Smooth muscle cell (in vitro differentiated cells): ENCODE measurements at regions not wholly inside any gene's neighbourhood (a gene's known extent, or its start where the extent isn't known, plus 50 kb on each side); places are given as distances from the start of the nearest gene placed in this dataset.

Experiments
- DNase-seq: peaks from one replicate; lab custom pipeline; 2025; ENCODE audit not compliant: unreplicated experiment; lab: John Stamatoyannopoulos, UW
- H2AFZ ChIP-seq: fragments of 200-600 bp; sonication (generic); 2 replicates; pipeline ENCODE4 v1.6.0; 2016; ENCODE audit warnings: antibody characterized with exemption, low read depth, mild to moderate bottlenecking
- H3F3A ChIP-seq: fragments of 200-600 bp; sonication (generic); 2 replicates; pipeline ENCODE4 v1.6.0; 2017; ENCODE audit warnings: antibody characterized with exemption, low read depth
- H3K27ac ChIP-seq: fragments of 200-600 bp; sonication (generic); 2 replicates; pipeline ENCODE4 v1.5.1; 2016; ENCODE audit warnings: low read depth, mild to moderate bottlenecking
- H3K27me3 ChIP-seq: fragments of 200-600 bp; sonication (generic); 2 replicates; pipeline ENCODE4 v1.6.1; 2016; ENCODE audit warnings: low read depth, mild to moderate bottlenecking
- H3K36me3 ChIP-seq: fragments of 200-600 bp; sonication (generic); 2 replicates; pipeline ENCODE4 v1.5.1; 2016; ENCODE audit warnings: low read depth
- H3K4me1 ChIP-seq: fragments of 200-600 bp; sonication (generic); 2 replicates; pipeline ENCODE4 v1.5.1; 2016; ENCODE audit warnings: low read depth
- H3K4me2 ChIP-seq: fragments of 200-600 bp; sonication (generic); 2 replicates; pipeline ENCODE4 v1.6.0; 2016; ENCODE audit warnings: mild to moderate bottlenecking
- H3K4me3 ChIP-seq: fragments of 200-600 bp; sonication (generic); 2 replicates; pipeline ENCODE4 v1.5.1; 2016; ENCODE audit warnings: mild to moderate bottlenecking
- H3K79me2 ChIP-seq: fragments of 200-600 bp; sonication (generic); 2 replicates; pipeline ENCODE4 v1.6.0; 2016; ENCODE audit warnings: low read depth, mild to moderate bottlenecking
- H3K9ac ChIP-seq: fragments of 200-600 bp; sonication (generic); 2 replicates; pipeline ENCODE4 v1.6.0; 2016; ENCODE audit warnings: low read depth
- H3K9me3 ChIP-seq: fragments of 200-600 bp; sonication (generic); replicated peaks from 2 replicates; pipeline ENCODE4 v1.5.1; 2016; ENCODE audit warnings: low read depth
- H4K20me1 ChIP-seq: fragments of 200-600 bp; sonication (generic); 2 replicates; pipeline ENCODE4 v1.6.0; 2016; ENCODE audit warnings: low read depth
- CTCF ChIP-seq: fragments of 200-600 bp; sonication (generic); IDR thresholded peaks from 2 replicates; pipeline ENCODE4 v1.5.1; 2017; ENCODE audit warnings: borderline replicate concordance, mild to moderate bottlenecking, antibody characterized with exemption; ENCODE audit not compliant: insufficient read depth, poor library complexity, severe bottlenecking
- WGBS: methylation state at CpG from one replicate; pipeline ENCODE4 v1.1.7; 2016; ENCODE audit warnings: low lambda C conversion rate; 5-methylcytosine and 5-hydroxymethylcytosine counted together

DNA sequence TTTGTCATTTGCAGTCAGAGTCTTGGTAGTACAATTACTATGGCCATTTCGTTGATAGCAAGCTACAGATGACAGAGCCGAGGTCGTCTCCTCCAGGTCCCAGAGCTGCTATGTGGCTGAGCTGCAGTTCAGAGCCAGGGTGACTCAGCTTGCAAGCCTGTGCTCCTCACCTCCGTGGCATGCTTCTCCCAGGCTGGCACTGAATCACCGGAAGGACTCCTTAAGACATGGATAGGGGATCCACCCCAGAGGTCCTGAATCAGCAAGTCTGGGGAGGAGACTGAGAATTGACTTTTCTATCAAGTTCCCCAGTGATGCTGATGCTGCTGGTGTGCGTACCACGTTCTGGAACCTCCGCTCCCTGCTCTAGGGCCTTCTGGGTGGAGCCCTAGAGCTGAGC, 291.2 kb downstream of the CDH26 start:
- no peak for TF ChIP-seq CTCF

DNA sequence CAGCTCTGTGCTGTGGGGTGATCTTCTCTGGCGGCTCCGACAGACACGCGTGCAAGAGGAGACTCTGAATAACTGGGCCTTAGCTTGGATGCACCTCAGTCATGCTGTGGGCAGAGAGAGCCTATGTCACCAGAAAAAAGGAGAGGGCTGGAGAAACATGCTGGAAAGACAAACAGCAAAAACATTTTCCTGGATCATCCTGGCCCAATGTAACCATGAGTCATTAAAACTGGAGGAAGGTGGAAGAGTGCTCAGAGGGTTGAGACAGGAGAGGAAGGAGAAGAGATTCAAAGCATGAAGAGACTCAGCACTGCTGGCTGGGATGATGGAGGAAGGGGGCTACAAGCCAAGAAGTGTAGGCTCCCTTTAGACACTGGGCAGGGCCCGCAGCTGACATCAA, 292.0 kb downstream of the CDH26 start:
- Histone ChIP-seq H4K20me1 (no peaks in the 10 kb centered on the region), H3K9ac (no peak overlapping the region), H3K27ac (no peak overlapping the region), H3K9me3 (no peaks in the 10 kb centered on the region), H3K27me3 (no peaks in the 10 kb centered on the region), H2AFZ (no peak overlapping the region), H3K4me3 (no peak overlapping the region), H3K36me3 (no peaks in the 10 kb centered on the region), H3F3A (no peaks in the 10 kb centered on the region), H3K79me2 (no peaks in the 10 kb centered on the region), H3K4me2 (no peak overlapping the region), H3K4me1 (no peaks in the 10 kb centered on the region)
- TF ChIP-seq CTCF: no peak
- 97% methylated on average over 5 of the region's 5 CpGs for WGBS
- no peak for DNase-seq

More for the DNA sequence above, 291.2 kb downstream of the CDH26 start:
- Histone ChIP-seq H3K9me3 (no peaks in the 10 kb centered on the region), H4K20me1 (no peaks in the 10 kb centered on the region), H3F3A (no peaks in the 10 kb centered on the region), H3K27me3 (no peaks in the 10 kb centered on the region), H3K36me3 (no peaks in the 10 kb centered on the region), H2AFZ (no peak overlapping the region), H3K27ac (peak overlapping the region; percentile 68), H3K79me2 (no peaks in the 10 kb centered on the region), H3K9ac (no peak overlapping the region), H3K4me2 (no peak overlapping the region), H3K4me3 (no peak overlapping the region), H3K4me1 (no peaks in the 10 kb centered on the region)
- no peak for DNase-seq
- WGBS: 40% methylated on average over 8 of the region's 8 CpGs

- no peak overlapping the region for H3K9ac ChIP-seq
- no peak overlapping the region for H3K4me2 ChIP-seq
- H3K9me3 ChIP-seq: no peaks in the 10 kb centered on the region
- H4K20me1 ChIP-seq: no peaks in the 10 kb centered on the region
- no peak for TF ChIP-seq CTCF
- H3K4me3 ChIP-seq: no peak overlapping the region
- peaks cover 10% of the 10 kb centered on the region for H3K27me3 ChIP-seq
- no peak overlapping the region for H3K27ac ChIP-seq
- H3K79me2 ChIP-seq: no peaks in the 10 kb centered on the region
- H3K4me1 ChIP-seq: no peaks in the 10 kb centered on the region
- H3F3A ChIP-seq: no peaks in the 10 kb centered on the region
- DNase-seq: no peak
- no peak overlapping the region for H2AFZ ChIP-seq
- no peaks in the 10 kb centered on the region for H3K36me3 ChIP-seq
- 81% methylated on average over 2 of the region's 2 CpGs for WGBS
These were observed 294.6 kb downstream of the CDH26 start for GRCh38 chr20:60252866-60253265.

DNA sequence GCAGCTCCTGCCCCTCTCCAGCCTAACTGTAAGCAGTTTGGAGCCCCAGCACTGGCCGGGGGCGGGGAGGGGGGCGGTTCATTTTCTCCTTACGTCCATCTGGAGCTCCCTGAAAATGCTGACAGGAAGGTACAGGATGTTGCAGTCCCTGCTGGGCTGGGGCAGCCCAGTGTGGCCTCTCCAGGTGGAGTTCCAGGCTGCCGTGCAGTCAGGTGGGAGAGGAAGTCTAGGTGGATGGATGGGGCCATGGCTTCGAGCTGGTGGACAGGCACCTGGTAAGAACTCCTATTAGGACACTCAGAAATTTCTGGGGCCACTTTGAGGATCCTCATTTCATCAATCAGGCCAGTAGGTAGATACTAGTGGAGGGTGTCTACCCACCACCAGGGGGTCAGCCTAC, 295.2 kb downstream of the CDH26 start:
- H2AFZ ChIP-seq: no peak overlapping the region
- 82% methylated on average over 6 of the region's 6 CpGs for WGBS
- H3K36me3 ChIP-seq: no peaks in the 10 kb centered on the region
- no peaks in the 10 kb centered on the region for H3F3A ChIP-seq
- H3K4me3 ChIP-seq: no peak overlapping the region
- H4K20me1 ChIP-seq: no peaks in the 10 kb centered on the region
- no peak overlapping the region for H3K9ac ChIP-seq
- H3K79me2 ChIP-seq: no peaks in the 10 kb centered on the region
- H3K27ac ChIP-seq: no peak overlapping the region
- H3K27me3 ChIP-seq: peaks cover 10% of the 10 kb centered on the region
- DNase-seq: no peak
- no peak overlapping the region for H3K4me2 ChIP-seq
- no peak for TF ChIP-seq CTCF
- H3K9me3 ChIP-seq: no peaks in the 10 kb centered on the region
- H3K4me1 ChIP-seq: no peaks in the 10 kb centered on the region
